ENCODE measurements at regions not wholly inside any gene's neighbourhood (a gene's known extent, or its start where the extent isn't known, plus 50 kb on each side); places are given as distances from the start of the nearest gene placed in this dataset.
"Not testable (repeated sequence)": the region's sequence is repeated elsewhere in the genome, so short reads cannot be mapped to it uniquely, and the experiment has no call there.

DNA sequence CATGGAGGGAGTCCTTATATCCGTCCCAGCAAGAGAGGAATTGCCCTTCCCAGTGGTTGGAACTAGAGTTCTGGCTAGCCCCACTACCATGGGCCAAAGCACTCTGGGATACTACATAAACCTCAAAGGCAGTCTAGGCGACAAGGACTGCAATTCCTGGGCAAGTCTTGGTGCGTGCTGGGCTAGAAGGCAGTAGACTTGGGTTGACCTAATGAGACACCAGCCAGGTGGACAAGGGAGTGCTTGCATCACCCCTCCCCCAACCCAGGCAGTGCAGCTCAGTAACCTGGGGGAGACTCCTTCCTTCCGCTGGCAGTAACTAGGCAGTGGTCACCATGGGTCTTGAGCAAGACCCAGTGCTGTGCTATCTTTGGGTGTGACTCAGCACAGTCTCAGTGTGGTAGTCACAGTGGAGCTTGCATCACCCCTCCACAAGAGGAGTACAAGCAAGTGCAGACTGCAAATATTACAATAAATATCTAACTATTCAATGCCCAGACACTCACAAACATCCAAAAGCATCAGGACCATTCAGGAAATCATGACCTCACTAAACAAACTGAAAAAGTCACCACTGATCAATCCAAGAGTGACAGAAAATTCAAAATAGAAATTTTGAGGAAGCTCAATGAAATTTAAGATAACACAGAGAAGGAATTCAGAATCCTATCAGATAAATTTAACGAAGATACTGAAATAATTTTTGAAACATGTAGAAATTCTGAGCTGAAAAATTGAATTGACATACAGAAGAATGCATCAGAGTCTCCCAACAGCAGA is 84.7 kb upstream of the LYPLAL1 start:
- Histone ChIP-seq H3K27ac (no peak overlapping the region), H3K9ac (ENCODE audit: insufficient read length) (no peak overlapping the region), H3K36me3 (ENCODE audit: insufficient read depth, low read length) (no peaks in the 10 kb centered on the region), H3K9me3 (ENCODE audit: low read depth, low read length) (no peaks in the 10 kb centered on the region), H3K4me3 (no peak overlapping the region)
- no peak for DNase-seq (ENCODE audit: low read depth, low spot score)
- TF ChIP-seq FOXP2 (optimal IDR thresholded peaks at IDR 0.05; ENCODE audit: control extremely low read depth, extremely low read length, insufficient read depth) (no peak), EZH2 (IDR thresholded peaks at IDR 0.05) (no peak), POLR2AphosphoS5 (IDR thresholded peaks at IDR 0.05; ENCODE audit: borderline replicate concordance, low read depth, low read length) (no peak)

DNA sequence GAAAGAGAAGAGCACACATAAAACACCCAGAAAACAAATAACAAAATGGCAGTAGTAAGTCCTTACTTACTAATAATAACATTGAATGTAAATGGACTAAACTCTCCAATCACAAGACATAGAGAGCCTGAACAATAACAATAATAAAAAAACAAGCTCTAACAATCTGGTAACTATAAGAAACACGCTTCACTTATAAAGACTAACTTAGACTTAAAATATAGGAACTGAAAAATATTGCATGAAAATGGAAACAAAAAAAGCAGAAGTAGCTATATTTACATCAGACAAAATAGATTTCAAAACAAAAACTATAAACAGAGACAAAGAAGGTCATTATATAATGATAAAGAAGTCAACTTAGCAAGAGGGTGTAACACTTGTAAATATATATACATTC is 83.1 kb upstream of the LYPLAL1 start:
- no peak overlapping the region for H3K27ac ChIP-seq
- H3K9ac ChIP-seq (ENCODE audit: insufficient read length) = no peak overlapping the region
- no peaks in the 10 kb centered on the region for H3K9me3 ChIP-seq (ENCODE audit: low read depth, low read length)
- no peak for DNase-seq (ENCODE audit: low read depth, low spot score)
- H3K36me3 ChIP-seq (ENCODE audit: insufficient read depth, low read length) = no peaks in the 10 kb centered on the region
- H3K4me3 ChIP-seq = no peak overlapping the region
- TF ChIP-seq EZH2 (IDR thresholded peaks at IDR 0.05) (no peak), FOXP2 (optimal IDR thresholded peaks at IDR 0.05; ENCODE audit: control extremely low read depth, extremely low read length, insufficient read depth) (no peak), POLR2AphosphoS5 (IDR thresholded peaks at IDR 0.05; ENCODE audit: borderline replicate concordance, low read depth, low read length) (no peak)

DNA sequence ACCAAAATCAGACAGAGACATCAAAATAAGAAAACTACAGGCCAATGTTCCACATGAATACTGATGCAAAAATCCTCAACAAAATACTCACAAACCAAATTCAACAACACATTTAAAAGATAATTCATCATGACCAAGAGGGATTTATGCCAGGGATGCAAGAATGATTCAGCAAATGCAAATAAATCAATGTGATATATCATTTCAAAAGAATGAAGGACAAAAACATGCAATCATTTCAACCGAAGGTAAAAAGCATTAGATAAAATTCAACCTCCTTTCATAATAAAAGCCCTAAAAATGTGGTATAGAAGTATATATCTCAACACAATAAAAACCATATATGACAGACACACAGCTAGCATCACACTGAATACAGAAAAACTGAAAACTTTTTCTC is 81.5 kb upstream of the LYPLAL1 start:
- Histone ChIP-seq H3K36me3 (ENCODE audit: insufficient read depth, low read length) (no peaks in the 10 kb centered on the region), H3K9me3 (ENCODE audit: low read depth, low read length) (no peaks in the 10 kb centered on the region), H3K4me3 (no peak overlapping the region), H3K27ac (no peak overlapping the region), H3K9ac (ENCODE audit: insufficient read length) (no peak overlapping the region)
- no peak for TF ChIP-seq EZH2 (IDR thresholded peaks at IDR 0.05)
- no peak for DNase-seq (ENCODE audit: low read depth, low spot score)

DNA sequence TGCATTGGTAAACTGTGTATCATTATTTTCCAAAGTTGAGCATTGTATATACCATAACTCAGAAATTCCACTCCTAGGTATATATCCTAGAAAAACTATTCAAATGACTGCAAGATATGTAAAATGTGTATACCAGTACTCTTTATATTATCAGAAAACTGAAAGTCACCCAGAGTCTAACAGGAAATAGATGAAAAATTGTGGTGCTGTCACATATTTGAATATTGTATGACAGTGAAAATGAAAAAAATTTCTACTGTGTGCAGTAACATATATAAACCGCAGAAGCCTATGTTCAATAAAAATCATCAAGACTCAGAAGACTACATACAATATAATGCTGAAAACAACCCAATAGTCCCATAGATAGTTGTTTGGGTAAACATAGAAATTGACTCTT is 74.4 kb upstream of the LYPLAL1 start:
- Histone ChIP-seq H3K9ac (ENCODE audit: insufficient read length) (no peak overlapping the region), H3K9me3 (ENCODE audit: low read depth, low read length) (no peaks in the 10 kb centered on the region), H3K27ac (peak overlapping the region; percentile 71; the same call in 1 of the 2 replicates), H3K4me3 (peak overlapping the region; percentile 49; the same call in 1 of the 2 replicates), H3K36me3 (ENCODE audit: insufficient read depth, low read length) (no peaks in the 10 kb centered on the region)
- TF ChIP-seq EZH2 (IDR thresholded peaks at IDR 0.05) (no peak), FOXP2 (optimal IDR thresholded peaks at IDR 0.05; ENCODE audit: control extremely low read depth, extremely low read length, insufficient read depth) (no peak), POLR2AphosphoS5 (IDR thresholded peaks at IDR 0.05; ENCODE audit: borderline replicate concordance, low read depth, low read length) (no peak)
- DNase-seq (ENCODE audit: low read depth, low spot score) = no peak

DNA sequence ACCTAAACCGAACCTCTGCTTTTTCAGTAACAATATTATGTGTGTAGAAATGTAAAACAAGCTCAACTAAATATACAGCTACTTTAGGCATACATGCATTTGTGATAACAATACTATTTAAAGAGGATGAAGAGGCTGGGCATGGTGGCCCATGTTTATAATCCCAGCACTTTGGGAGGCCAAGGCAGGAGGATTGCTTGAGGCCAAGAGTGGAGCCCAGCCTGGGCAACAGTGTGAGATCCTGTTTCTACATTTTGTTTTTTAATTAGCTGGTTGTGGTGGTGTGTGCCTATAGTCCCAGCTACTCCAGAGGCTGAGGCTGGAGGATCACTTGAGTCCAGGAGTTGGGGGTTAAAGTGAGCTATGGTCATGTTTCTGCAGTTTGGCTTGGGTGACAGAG is 73.6 kb upstream of the LYPLAL1 start:
- TF ChIP-seq POLR2AphosphoS5 (IDR thresholded peaks at IDR 0.05; ENCODE audit: borderline replicate concordance, low read depth, low read length) (no peak), EZH2 (IDR thresholded peaks at IDR 0.05) (no peak), FOXP2 (optimal IDR thresholded peaks at IDR 0.05; ENCODE audit: control extremely low read depth, extremely low read length, insufficient read depth) (no peak)
- H3K4me3 ChIP-seq = no peak overlapping the region
- no peaks in the 10 kb centered on the region for H3K36me3 ChIP-seq (ENCODE audit: insufficient read depth, low read length)
- no peak for DNase-seq (ENCODE audit: low read depth, low spot score)
- no peaks in the 10 kb centered on the region for H3K9me3 ChIP-seq (ENCODE audit: low read depth, low read length)
- H3K9ac ChIP-seq (ENCODE audit: insufficient read length) = no peak overlapping the region
- no peak overlapping the region for H3K27ac ChIP-seq

DNA sequence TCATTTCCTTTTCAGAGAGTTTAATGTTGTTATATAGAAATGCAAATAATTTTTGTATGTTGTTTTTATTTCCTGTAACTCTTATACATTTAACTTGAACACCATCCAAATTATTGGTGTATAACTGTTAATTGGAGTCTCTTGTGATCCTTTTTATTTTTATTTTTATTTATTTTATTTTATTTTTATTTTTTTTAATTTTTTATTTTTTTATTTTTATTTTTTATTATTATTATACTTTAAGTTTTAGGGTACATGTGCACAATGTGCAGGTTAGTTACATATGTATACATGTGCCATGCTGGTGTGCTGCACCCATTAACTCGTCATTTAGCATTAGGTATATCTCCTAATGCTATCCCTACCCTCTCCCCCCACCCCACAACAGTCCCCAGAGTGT is 71.2 kb upstream of the LYPLAL1 start:
- H3K4me3 ChIP-seq; DNase-seq (ENCODE audit: low read depth, low spot score); H3K9ac ChIP-seq (ENCODE audit: insufficient read length); H3K9me3 ChIP-seq (ENCODE audit: low read depth, low read length); H3K36me3 ChIP-seq (ENCODE audit: insufficient read depth, low read length); H3K27ac ChIP-seq: not testable (repeated sequence)

DNA sequence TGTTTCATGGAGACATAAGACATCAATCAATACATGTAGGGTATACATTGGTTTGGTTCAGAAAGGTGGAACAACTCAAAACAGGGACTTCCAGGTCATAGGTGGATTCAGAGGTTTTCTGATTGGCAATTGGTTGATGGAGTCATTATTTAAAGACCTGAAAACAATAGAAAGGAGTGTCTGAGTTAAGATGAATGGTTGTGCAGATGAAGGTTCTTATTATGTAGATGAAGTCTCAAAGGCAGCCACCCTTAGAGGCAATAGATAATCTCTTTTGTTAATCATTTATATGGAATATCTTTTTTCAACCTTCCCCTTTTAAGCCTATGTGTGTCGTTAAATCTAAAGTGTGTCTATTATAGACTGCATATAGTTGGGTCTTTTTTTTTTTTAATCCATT is 67.8 kb upstream of the LYPLAL1 start:
- DNase-seq (ENCODE audit: low read depth, low spot score) = no peak

DNA sequence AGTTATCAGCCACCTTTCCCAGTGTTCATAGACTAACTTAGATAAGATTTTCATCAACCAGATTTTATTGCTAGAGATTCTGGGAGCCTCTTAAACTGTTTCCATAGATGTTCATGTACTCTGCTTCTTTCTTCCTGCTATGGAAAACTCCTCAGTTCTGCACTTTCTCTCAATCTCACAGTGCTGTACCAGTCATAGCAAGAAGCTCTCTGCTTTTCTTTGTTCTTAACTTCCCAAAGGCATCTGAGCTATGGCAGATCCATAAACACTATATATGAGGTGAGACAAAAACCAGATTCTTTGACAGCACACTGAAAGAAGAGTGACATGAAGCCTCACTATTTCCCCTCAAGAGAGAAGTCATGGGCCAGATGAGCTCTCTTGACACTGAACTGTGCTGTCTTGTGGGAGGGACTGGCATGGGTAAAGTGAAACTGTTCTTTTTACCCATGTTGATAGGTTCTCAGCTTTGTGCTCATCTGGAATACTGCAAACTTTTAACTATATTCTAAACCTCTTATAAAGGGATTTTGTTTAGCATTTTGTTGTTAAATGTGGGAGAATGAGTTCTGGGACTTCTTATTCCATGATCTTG is 64.2 kb upstream of the LYPLAL1 start:
- H3K27ac ChIP-seq = peak overlapping the region; percentile 22; the same call in 1 of the 2 replicates
- no peaks in the 10 kb centered on the region for H3K36me3 ChIP-seq (ENCODE audit: insufficient read depth, low read length)
- no peak overlapping the region for H3K9ac ChIP-seq (ENCODE audit: insufficient read length)
- no peak for TF ChIP-seq POLR2AphosphoS5 (IDR thresholded peaks at IDR 0.05; ENCODE audit: borderline replicate concordance, low read depth, low read length)
- no peak for TF ChIP-seq FOXP2 (optimal IDR thresholded peaks at IDR 0.05; ENCODE audit: control extremely low read depth, extremely low read length, insufficient read depth)
- no peak for TF ChIP-seq EZH2 (IDR thresholded peaks at IDR 0.05)
- no peaks in the 10 kb centered on the region for H3K9me3 ChIP-seq (ENCODE audit: low read depth, low read length)
- no peak for DNase-seq (ENCODE audit: low read depth, low spot score)
- no peak overlapping the region for H3K4me3 ChIP-seq

More for the DNA sequence above, 67.8 kb upstream of the LYPLAL1 start:
- H3K27ac ChIP-seq = no peak overlapping the region
- H3K36me3 ChIP-seq (ENCODE audit: insufficient read depth, low read length) = no peaks in the 10 kb centered on the region
- TF ChIP-seq FOXP2 (optimal IDR thresholded peaks at IDR 0.05; ENCODE audit: control extremely low read depth, extremely low read length, insufficient read depth) (no peak), POLR2AphosphoS5 (IDR thresholded peaks at IDR 0.05; ENCODE audit: borderline replicate concordance, low read depth, low read length) (no peak), EZH2 (IDR thresholded peaks at IDR 0.05) (no peak)
- H3K9me3 ChIP-seq (ENCODE audit: low read depth, low read length) = no peaks in the 10 kb centered on the region
- no peak overlapping the region for H3K9ac ChIP-seq (ENCODE audit: insufficient read length)
- H3K4me3 ChIP-seq = no peak overlapping the region

DNA sequence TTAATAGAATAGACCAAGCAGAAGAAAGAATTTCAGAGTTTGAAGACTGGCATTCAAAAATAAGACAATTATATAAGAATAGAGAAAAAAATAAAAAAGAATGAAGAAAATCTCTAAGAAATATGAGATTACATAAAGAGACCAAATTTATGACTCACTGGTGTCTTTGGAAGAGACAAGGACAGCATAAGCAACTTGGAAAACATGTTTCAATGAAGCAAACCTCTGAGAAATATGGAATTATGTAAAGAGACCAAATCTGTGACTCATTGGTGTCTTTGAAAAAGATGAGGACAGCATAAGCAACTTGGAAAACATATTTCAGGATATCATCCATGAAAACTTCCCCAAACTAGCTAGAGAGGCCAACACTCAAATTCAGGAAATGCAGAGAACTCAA is 60.4 kb upstream of the LYPLAL1 start:
- TF ChIP-seq POLR2AphosphoS5 (IDR thresholded peaks at IDR 0.05; ENCODE audit: borderline replicate concordance, low read depth, low read length) = no peak
- no peak for TF ChIP-seq EZH2 (IDR thresholded peaks at IDR 0.05)
- no peak for TF ChIP-seq FOXP2 (optimal IDR thresholded peaks at IDR 0.05; ENCODE audit: control extremely low read depth, extremely low read length, insufficient read depth)
- DNase-seq (ENCODE audit: low read depth, low spot score) = no peak
- H3K4me3 ChIP-seq = no peak overlapping the region
- H3K36me3 ChIP-seq (ENCODE audit: insufficient read depth, low read length) = no peaks in the 10 kb centered on the region
- H3K9me3 ChIP-seq (ENCODE audit: low read depth, low read length) = no peaks in the 10 kb centered on the region
- H3K27ac ChIP-seq = no peak overlapping the region
- no peak overlapping the region for H3K9ac ChIP-seq (ENCODE audit: insufficient read length)
